ENCODE measurements at regions not wholly inside any gene's neighbourhood (a gene's known extent, or its start where the extent isn't known, plus 50 kb on each side); places are given as distances from the start of the nearest gene placed in this dataset.
"Not testable (repeated sequence)": the region's sequence is repeated elsewhere in the genome, so short reads cannot be mapped to it uniquely, and the experiment has no call there.

GRCh38 chr2:2501454-2502200 is 170.6 kb upstream of the MYT1L start:
- DNase-seq: no peak

- no peak for DNase-seq
Observed at GRCh38 chr2:2495606-2496005, 164.5 kb upstream of the MYT1L start.

GRCh38 chr2:2493496-2493895 is 162.4 kb upstream of the MYT1L start:
- DNase-seq: no peak

- no peak for DNase-seq
Observed at GRCh38 chr2:2492800-2493199, 161.7 kb upstream of the MYT1L start.

DNA sequence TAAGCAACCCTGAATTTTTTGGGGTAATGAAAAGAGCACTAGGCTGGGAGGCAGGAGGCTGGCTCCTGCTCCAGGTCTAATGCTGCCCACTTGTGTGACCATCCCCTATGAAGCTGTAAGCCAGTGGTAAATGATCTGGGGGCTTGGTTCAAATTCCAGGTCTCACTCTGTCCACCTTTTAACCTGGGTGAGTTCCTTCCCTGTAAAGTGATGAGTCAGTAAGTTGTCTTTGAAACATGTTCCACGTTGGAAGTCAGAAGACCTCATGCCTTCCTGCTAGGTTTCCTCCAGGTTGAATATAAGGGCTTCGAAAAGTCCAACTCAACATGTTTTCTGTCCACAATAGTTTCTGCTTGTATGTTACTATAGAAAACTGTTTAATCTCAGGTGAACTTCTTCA is 160.9 kb upstream of the MYT1L start:
- no peak for DNase-seq

DNA sequence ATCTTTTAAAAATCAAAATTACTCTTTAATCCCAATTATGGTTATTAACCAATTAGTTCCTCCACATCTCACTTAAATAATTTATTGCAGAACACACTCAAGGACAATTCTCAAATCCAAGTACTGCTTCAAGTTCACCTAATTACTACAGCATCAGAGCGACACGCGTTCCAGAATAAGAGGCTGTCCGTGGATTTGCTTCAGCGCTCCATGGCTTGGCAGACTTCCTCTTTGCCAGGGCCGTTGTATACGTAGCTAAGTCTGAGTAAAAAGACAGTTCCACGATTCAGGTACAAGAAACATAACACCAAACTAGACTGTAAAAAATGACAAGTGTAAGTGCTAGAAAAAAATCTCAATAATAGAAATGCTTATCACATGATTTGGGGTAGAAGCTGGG is 153.2 kb upstream of the MYT1L start:
- no peak for DNase-seq

DNA sequence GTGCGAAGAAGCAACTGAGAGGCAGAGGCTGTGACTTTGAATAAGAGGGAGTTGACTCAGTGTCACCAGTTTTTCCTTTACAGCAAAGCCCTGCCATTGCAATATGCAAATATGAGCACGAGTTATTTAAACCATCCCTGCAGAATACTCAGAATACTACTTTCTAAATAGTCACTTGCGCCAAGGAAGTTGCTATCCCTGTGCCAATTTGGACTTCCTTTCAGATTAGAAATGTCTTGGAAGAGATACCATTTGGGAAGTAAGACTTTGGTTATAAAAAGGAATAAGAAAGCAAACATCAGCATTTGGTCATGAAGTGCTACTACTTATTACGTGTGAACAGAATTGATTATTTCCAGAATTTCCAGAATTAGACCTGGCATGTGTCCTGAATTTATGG is 151.8 kb upstream of the MYT1L start:
- no peak for DNase-seq

- no peak for DNase-seq
Observed at GRCh38 chr2:2472881-2473280, 141.8 kb upstream of the MYT1L start.

- no peak for DNase-seq
Observed at GRCh38 chr2:2472044-2472443, 141.0 kb upstream of the MYT1L start.

GRCh38 chr2:2466534-2466933 is 135.5 kb upstream of the MYT1L start:
- peak; percentile 1 for DNase-seq

DNA sequence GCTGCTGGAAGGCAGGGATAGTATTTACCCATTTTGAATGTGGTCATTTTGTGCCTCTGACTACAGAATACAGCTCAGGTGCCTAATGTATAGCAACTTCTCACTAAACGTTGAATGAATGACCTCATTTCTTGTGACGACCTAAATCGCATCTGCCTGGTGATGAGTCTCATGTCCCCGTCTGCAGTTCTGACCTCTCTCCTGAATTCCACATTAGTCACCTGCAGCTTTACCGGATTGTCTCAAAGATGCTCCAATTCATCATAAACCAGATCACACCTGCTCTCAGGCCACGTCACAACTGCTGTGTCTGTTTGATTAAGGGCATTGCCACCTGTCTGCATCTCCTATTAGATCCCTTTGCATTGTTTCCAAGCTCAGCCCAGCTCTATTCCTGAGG is 133.6 kb upstream of the MYT1L start:
- no peak for DNase-seq

DNA sequence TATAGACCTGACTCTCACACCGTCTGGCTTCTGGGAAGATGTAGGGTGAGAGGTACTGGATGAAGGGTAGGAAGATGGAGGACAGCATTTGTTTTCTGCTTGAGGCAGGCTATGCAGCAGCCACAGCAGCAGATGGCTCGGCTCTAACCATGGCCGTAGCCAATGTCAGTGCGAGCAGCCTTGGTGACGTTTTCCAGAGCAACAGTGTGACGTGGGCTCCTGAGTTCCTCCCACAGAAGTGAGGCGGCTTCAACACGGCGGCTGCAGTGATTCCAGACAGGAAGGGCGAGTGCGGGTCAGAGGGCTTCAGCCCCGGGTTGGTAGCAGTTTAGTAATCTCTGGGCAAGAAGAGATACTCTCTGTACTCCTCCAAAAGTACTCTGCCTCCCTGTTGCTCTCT is 133.0 kb upstream of the MYT1L start:
- DNase-seq: no peak

GRCh38 chr2:2456721-2457120 is 125.6 kb upstream of the MYT1L start:
- DNase-seq: no peak

GRCh38 chr2:2455151-2455550 is 124.1 kb upstream of the MYT1L start:
- no peak for DNase-seq

GRCh38 chr2:2452961-2453360 is 121.9 kb upstream of the MYT1L start:
- no peak for DNase-seq

DNA sequence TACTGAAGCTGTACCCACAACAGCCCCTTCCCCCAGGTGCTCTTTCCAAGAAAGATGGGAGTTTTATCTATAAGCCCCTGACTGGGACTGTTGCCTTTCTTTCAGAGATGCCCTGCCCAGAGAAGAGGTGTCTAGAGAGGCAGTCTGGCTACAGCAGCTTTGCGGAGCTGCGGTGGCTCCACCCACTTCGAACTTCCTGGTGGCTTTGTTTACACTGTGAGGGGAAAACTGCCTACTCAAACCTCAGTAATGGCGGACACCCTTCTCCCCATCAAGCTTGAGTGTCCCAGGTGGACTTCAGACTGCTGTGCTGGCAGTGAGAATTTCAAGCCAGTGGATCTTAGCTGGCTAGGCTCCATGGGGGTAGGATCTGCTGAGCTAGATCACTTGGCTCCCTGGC is 120.2 kb upstream of the MYT1L start:
- not testable (repeated sequence) for DNase-seq

- no peak for DNase-seq
Observed at GRCh38 chr2:2448178-2448577, 117.1 kb upstream of the MYT1L start.

- no peak for DNase-seq
Observed at GRCh38 chr2:2422621-2423020, 91.5 kb upstream of the MYT1L start.

DNA sequence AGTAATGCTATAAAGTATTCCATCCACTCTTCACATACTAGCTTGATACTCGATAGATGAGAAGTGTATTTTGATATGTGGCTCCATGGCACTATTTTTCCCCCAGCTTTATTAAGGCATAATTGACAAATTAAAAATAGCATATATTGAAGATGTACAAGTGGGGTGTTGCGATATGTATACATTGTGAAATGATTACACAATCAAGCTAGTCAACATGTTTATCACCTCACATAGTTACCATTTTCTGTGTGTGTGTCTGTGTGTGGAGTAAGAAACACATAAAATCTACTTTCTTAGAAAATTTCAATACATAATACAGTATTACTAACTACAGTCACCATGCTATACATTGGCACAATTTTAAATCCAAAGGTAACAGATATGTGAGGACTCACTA is 82.5 kb upstream of the MYT1L start:
- DNase-seq: no peak

- no peak for DNase-seq
Observed at GRCh38 chr2:2410987-2411386, 79.9 kb upstream of the MYT1L start.

DNA sequence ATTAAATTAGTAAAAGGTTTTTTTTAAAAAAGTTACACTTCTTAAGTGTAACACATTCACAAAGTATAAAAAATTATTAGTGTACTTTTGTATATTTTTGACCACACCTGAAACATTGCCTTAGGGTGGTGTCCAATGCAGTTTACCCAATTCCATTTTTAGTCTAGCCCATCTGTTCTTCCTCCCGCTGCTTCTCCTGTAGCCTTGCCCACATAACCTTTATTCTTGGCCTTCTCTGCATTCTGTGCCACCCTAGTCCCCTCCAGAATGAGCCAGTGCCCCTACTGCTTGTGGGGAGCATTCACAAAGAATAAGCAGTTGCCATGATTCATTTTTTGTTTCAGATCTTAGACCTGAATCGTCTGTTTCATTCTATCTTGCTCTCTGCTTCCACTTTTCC is 78.4 kb upstream of the MYT1L start:
- DNase-seq: no peak

- DNase-seq: no peak
Observed at GRCh38 chr2:2405780-2406179, 74.7 kb upstream of the MYT1L start.

- DNase-seq: no peak
Observed at GRCh38 chr2:2400286-2401038, 69.4 kb upstream of the MYT1L start.

- no peak for DNase-seq
Observed at GRCh38 chr2:2399396-2399795, 68.3 kb upstream of the MYT1L start.

GRCh38 chr2:2392332-2392731 is 61.3 kb upstream of the MYT1L start:
- DNase-seq: no peak
